Putamen (tissue), 1 donor: ENCODE measurements at regions not wholly inside any gene's neighbourhood (a gene's known extent, or its start where the extent isn't known, plus 50 kb on each side); places are given as distances from the start of the nearest gene placed in this dataset.
"Not testable (repeated sequence)": the region's sequence is repeated elsewhere in the genome, so short reads cannot be mapped to it uniquely, and the experiment has no call there.

Experiments
- DNase-seq: peaks from one replicate; pipeline ENCODE4 v3.0.0-alpha.2; 2016; ENCODE audit warnings: low spot score

- DNase-seq: no peak
Measured at GRCh38 chr9:18294229-18294628, 179.7 kb upstream of the ADAMTSL1 start.

- no peak for DNase-seq
Measured at GRCh38 chr9:18296702-18297055, 177.3 kb upstream of the ADAMTSL1 start.

- no peak for DNase-seq
Measured at GRCh38 chr9:18297056-18297841, 176.7 kb upstream of the ADAMTSL1 start.

DNA sequence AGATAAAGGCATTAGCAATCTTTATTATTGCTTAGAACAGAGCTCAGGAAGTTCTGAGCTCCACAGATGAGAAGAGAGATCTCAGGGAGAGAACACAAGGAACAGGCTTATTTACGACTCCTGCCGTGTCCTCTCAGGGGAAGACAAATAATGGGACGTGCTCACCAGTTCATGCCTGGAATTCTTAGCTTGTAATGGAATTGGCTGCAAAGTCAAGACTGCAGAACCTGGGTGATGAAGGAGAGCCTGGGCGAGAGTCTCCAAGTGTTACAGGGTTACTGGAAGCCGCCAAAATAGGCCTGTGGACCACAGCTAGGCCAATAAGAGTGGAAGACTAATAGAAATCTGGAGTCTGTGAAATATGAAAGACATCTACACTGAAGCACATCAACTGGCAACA lies 174.5 kb upstream of the ADAMTSL1 start:
- no peak for DNase-seq

- DNase-seq: not testable (repeated sequence)
Measured at GRCh38 chr9:18305167-18305806, 168.7 kb upstream of the ADAMTSL1 start.

DNA sequence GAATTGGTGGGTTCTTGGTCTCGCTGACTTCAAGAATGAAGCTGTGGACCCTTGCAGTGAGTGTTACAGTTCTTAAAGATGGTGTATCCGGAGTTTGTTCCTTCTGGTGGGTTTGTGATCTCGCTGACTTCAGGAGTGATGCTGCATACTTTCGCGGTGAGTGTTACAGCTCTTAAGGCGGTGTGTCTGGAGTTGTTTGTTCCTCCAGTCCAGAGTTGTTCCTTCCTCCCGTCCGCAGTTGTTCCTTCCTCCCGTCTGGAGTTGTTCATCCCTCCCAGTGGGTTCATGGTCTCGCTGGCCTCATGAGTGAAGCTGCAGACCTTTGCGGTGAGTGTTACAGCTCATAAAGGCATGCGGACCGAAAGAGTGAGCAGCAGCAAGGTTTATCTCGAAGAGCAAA lies 159.6 kb upstream of the ADAMTSL1 start:
- no peak for DNase-seq

GRCh38 chr9:18317896-18318295 lies 156.1 kb upstream of the ADAMTSL1 start:
- DNase-seq: no peak

- no peak for DNase-seq
Measured at GRCh38 chr9:18319918-18320445, 154.0 kb upstream of the ADAMTSL1 start.

DNA sequence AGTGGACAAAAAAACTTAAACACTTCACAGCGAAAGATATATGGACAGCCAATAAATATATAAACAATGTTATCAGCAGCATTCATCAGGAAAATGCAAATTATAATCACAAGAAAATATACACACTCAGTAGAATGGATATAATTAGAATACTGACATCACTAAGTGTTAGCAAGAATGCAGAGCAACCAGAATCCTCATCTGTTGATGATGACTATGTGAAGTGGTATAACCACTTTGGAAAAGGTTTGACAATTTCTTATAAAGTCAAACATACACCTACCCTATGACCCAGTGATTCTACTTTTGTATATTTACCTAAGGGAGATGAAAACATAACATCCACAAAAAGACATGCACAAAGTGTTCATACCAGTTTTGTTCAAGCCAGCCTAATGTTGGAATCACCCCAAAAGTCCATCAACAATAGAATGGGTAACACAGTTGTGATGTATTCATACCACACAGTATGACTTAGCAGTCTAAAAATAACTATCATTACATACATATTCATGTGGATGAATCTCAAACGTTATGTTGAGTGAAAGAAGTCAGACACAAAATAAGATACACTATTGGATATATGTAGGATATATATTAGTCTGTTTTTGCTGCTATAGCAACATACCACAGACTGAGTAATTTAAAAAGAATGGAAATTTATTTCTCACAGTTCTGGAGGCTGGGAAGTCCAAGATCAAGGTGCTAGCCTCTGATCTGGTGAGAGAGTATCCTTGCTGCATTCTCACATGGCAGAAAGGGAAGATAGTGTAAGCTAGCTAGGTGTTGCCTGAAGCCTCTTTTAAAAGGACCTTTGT lies 148.8 kb upstream of the ADAMTSL1 start:
- no peak for DNase-seq

DNA sequence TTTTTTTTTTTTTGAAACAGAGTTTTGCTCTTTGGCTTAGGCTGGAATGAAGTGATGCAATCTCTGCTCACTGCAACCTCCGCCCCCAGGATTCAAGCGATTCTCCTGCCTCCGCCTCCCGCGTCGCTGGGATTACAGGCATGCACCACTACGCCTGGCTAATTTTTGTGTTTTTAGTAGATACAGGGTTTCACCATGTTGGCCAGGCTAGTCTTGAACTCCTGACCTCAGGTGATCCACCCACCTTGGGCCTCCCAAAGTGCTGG lies 148.3 kb upstream of the ADAMTSL1 start:
- DNase-seq: not testable (repeated sequence)

- DNase-seq: no peak
Measured at GRCh38 chr9:18327121-18327520, 146.8 kb upstream of the ADAMTSL1 start.

DNA sequence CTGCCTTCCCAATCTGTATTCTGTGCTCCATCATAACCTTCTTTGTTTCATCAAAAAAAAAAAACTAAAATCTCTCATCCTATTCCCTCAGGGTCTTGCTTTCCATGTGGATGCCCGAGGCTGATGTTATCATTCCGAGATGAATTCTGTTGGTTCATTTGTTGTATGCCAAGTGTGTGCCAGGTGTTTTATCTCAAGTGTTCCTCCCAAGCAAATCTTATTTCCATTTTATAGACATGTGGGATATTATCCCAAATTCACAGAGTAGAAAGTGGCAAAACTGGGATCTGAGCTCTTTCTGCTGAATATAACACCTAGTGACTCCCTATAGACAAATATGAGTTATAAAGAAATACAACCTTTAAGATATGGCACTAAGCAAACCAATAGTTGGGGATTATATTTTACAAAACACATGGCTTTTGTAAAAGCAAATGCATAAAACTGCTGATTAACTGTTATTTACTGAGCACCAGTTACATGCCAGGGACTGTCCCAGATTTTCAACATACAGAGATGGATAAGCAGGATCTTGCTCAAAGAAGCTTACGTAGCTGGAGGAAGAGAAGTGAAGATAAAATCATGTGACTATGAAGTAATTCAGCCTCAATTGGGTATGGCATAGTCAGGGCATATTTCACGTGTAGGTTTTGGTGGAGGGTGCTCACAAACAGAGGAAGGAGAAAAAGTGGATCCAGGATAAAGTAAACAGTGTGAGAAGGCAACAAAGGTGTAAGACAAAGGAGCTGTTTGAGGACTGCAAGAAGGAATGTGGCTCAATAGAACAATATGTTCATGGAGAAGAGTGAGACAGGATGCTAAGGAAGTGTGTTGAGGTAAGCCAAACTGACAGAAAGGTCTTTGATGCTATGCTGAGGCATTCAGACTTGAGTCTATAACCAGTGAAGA lies 143.3 kb upstream of the ADAMTSL1 start:
- DNase-seq: no peak

DNA sequence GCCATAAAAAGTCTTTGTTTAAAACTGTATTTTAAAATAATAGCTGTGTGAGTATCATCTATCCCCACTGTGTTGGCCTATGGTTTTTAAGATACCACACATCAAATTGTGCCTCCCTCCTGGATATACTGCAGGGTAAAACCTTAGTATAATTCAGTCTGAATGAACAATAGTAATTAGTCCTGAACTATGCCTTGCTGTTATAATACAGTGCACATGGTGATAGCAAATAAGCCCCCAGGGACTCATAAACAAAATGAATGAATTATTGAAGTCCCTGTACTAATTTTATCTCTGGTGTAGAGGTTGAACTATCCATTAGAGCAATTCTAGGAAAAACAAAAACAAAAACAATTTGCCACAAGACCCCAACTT lies 142.7 kb upstream of the ADAMTSL1 start:
- no peak for DNase-seq

GRCh38 chr9:18331808-18332209 lies 142.1 kb upstream of the ADAMTSL1 start:
- DNase-seq: no peak

DNA sequence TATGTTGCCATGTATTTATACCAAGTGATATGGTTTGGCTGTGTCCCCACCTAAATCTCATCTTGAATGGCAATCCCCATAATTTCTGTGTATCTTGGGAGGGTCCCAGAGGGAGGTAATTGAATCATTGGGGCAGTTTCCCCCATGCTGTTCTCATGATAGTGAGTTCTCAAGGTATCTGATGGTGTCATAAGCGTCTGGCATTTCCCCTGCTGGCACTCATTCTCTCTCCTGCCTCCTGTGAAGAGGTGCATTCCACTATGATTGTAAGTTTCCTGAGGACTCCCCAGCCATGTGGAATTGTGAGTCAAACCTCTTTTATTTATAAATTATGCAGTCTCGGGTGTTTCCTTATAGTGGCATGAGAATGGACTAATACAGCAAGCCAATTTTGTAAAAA lies 140.8 kb upstream of the ADAMTSL1 start:
- no peak for DNase-seq

GRCh38 chr9:18335825-18336224 lies 138.1 kb upstream of the ADAMTSL1 start:
- no peak for DNase-seq

DNA sequence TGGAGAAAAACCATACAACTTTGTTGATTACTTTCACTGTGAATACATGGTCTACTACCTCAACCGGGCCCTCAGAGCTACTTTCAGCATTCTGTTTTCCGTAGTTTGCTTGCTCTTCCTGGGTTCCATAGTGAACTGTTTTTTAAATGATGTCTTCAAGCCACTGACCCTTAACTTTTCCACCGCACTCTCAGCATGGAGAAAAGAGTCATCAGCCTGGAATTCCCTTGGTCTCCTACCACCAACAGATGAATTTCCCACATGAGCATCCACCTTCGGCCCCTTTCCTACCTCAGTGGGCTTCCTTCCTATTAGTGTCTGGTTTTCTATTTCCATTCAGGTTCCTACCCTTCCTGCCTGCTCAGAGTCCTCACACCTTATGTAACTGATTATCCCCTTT lies 135.9 kb upstream of the ADAMTSL1 start:
- DNase-seq: no peak

GRCh38 chr9:18343784-18344183 lies 130.2 kb upstream of the ADAMTSL1 start:
- DNase-seq: no peak

- peak; percentile 87 for DNase-seq
Measured at GRCh38 chr9:18346745-18347144, 127.2 kb upstream of the ADAMTSL1 start.

GRCh38 chr9:18347386-18348082 lies 126.4 kb upstream of the ADAMTSL1 start:
- DNase-seq: peak; percentile 24

- DNase-seq: peak; percentile 53
Measured at GRCh38 chr9:18348083-18348475, 125.9 kb upstream of the ADAMTSL1 start.
